ENCODE measurements at regions not wholly inside any gene's neighbourhood (a gene's known extent, or its start where the extent isn't known, plus 50 kb on each side); places are given as distances from the start of the nearest gene placed in this dataset.

DNA sequence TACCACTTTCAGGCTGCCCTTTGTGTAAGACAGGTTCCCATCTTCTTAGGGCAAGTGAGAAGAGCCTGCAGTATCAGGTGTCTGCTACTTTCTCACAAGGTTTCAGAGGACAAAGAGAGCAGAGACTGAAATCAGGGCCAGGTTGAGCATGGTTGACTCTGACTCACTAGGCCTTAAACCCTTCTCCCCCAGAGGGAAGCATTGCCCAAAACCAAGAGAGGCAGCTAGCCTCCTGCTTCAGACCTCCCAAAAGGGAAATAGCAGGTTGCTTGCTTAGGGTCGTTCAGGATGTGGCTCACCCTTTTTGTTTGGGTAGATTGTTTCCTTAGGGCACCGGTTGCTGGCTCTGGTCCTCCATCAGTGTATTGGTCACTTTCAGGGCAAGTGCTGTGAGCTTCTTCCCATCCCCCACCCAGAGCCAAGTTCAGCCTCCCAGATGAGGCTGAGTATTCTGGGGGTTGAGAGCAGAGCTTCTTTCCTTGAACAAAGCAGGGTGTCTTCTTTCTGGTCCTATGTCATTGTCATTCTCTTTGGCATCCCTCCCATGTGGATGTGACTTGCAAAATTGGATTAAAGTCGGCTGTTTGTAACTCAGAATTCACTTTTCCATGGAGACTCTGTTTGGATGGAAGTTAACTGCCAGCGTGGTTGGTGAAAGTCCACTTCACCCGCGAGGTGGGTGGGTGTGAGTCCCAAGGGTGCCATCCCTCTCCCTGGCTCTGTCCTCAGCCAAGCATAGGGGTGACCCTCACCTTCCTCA, 55.5 kb upstream of the GALNT2 start:
- peak; percentile 42 to 45 for DNase-seq

DNA sequence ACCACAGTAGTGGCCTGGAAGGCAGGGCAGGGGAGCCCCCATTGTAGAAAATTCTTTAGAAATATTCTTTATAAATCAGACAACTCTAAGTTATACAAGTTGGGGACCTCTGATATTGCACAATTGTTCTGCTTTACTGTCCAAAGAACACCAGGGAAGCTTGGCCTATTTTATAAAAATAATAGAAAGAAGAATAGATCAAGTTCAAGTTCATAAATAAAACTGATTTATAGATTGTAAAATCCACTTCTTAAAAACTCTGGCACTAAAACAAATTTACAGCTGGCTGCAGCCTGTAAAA, 55.0 kb upstream of the GALNT2 start:
- no peak for DNase-seq

GRCh38 chr1:230012741-230013140, 54.3 kb upstream of the GALNT2 start:
- DNase-seq = no peak

- DNase-seq = no peak
These were observed 50.9 kb upstream of the GALNT2 start for GRCh38 chr1:230016159-230016558.
